PC-9 (cell line): ENCODE measurements at regions not wholly inside any gene's neighbourhood (a gene's known extent, or its start where the extent isn't known, plus 50 kb on each side); places are given as distances from the start of the nearest gene placed in this dataset.

ENCODE experiments used
- BruUV-seq: library from RNA; stranded (reverse); fragments of 400-500 nt; replicated peaks from 2 replicates; lab custom pipeline; 2021; lab: Mats Ljungman, UMichigan
- CTCF ChIA-PET: fragments of 300-600 bp; sonication (Branson Sonifier 250); formaldehyde crosslinking; loops from one replicate; lab custom pipeline; 2022; ENCODE audit warnings: antibody characterized with exemption; lab: Charles Lee
- POLR2A ChIA-PET: fragments of 300-600 bp; sonication (Branson Sonifier 250); formaldehyde crosslinking; loops from one replicate; lab custom pipeline; 2022; ENCODE audit warnings: antibody characterized with exemption; ENCODE audit not compliant: unreplicated experiment; lab: Charles Lee
- DNase-seq, 2 experiments: peaks; one replicate each; pipeline versions ENCODE4 v3.0.0 to v3.0.0-alpha.2; 2015 to 2022; ENCODE audit warnings: mixed read lengths in 1 of 2
- H2AFZ ChIP-seq: fragments of 200-600 bp; sonication (generic); 2 replicates; pipeline ENCODE4 v1.8.1; 2017; ENCODE audit warnings: antibody characterized with exemption
- H3F3A ChIP-seq: fragments of 200-600 bp; sonication (generic); 2 replicates; pipeline ENCODE4 v1.8.1; 2017; ENCODE audit warnings: antibody characterized with exemption, mild to moderate bottlenecking, low read depth; ENCODE audit not compliant: insufficient read depth
- H3K27ac ChIP-seq: fragments of 200-600 bp; sonication (generic); 2 replicates; pipeline ENCODE4 v1.6.1; 2016; ENCODE audit warnings: mixed run types
- H3K27me3 ChIP-seq: fragments of 200-600 bp; sonication (generic); 2 replicates; pipeline ENCODE4 v1.6.1; 2016; ENCODE audit warnings: low read depth, mixed run types; ENCODE audit not compliant: insufficient read depth
- H3K36me3 ChIP-seq: fragments of 200-600 bp; sonication (generic); 2 replicates; pipeline ENCODE4 v1.6.1; 2016; ENCODE audit warnings: low read depth, mixed run types
- H3K4me1 ChIP-seq: fragments of 200-600 bp; sonication (generic); replicated peaks from 2 replicates; pipeline ENCODE4 v1.6.1; 2016; ENCODE audit warnings: mixed run types; ENCODE audit not compliant: insufficient read depth
- H3K4me2 ChIP-seq: fragments of 200-600 bp; sonication (generic); 2 replicates; pipeline ENCODE4 v1.6.1; 2017; ENCODE audit warnings: mixed run types
- H3K4me3 ChIP-seq: fragments of 200-600 bp; sonication (generic); 2 replicates; pipeline ENCODE4 v1.6.1; 2016; ENCODE audit warnings: mixed run types
- H3K79me2 ChIP-seq: fragments of 200-600 bp; sonication (generic); 2 replicates; pipeline ENCODE4 v1.6.1; 2017; ENCODE audit warnings: low read depth, mixed run types
- H3K9me2 ChIP-seq: fragments of 200-600 bp; sonication (generic); 2 replicates; pipeline ENCODE4 v1.8.1; 2017; ENCODE audit warnings: mild to moderate bottlenecking; ENCODE audit not compliant: insufficient read depth
- H3K9me3 ChIP-seq: fragments of 200-600 bp; sonication (generic); 2 replicates; pipeline ENCODE4 v1.8.1; 2016; ENCODE audit warnings: low read depth; ENCODE audit not compliant: insufficient read depth
- H4K20me1 ChIP-seq: fragments of 200-600 bp; sonication (generic); 2 replicates; pipeline ENCODE4 v1.8.1; 2017; ENCODE audit not compliant: insufficient read depth
- CTCF ChIP-seq: fragments of 200-600 bp; sonication (generic); conservative IDR thresholded peaks from 2 replicates; pipeline ENCODE4 v1.6.1; 2017; ENCODE audit warnings: mixed run types, antibody characterized with exemption, mild to moderate bottlenecking, moderate library complexity
- EZH2 ChIP-seq: fragments of 200-600 bp; sonication (generic); IDR thresholded peaks from 2 replicates; pipeline ENCODE4 v1.8.0; 2017; ENCODE audit warnings: antibody characterized with exemption, low read depth
- intact Hi-C: fragments of 100-400 bp; cut with micrococcal nuclease; formaldehyde crosslinking; loops from one replicate; pipeline ENCODE4 v1.10.0; 2022; ENCODE audit not compliant: unreplicated experiment

DNA sequence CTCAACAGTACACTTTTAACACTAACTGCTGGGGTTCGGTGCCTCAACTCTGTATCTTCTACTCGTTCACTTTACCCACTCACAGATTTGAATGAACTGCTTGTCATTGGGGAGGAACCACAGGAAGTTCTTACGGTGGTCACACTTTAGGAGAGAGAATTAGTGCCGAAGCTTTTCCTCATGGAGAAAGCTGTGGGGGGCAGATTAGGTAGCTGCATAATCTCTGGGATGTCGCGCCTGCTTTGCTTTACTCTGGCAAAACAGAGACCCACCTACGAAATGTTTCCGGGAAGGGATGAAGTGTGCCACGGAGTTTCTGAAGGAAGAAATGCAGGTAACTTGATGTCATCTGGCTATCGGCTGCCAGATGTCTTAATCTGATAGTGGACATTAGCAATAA lies 949.7 kb upstream of the TENM3 start:
- Histone ChIP-seq H3K4me3 (no peak overlapping the region), H3K27ac (no peak overlapping the region), H3K9me3 (no peaks in the 10 kb centered on the region), H3K9me2 (no peaks in the 10 kb centered on the region), H2AFZ (no peak overlapping the region), H3K4me2 (no peak overlapping the region), H3K27me3 (peaks cover 10% of the 10 kb centered on the region; the same call in 1 of the 2 replicates), H3F3A (no peaks in the 10 kb centered on the region), H4K20me1 (no peaks in the 10 kb centered on the region), H3K79me2 (no peaks in the 10 kb centered on the region), H3K36me3 (no peaks in the 10 kb centered on the region), H3K4me1 (no peaks in the 10 kb centered on the region)
- no TSS peak for BruUV-seq
- intact Hi-C loops: no loop called here
- CTCF ChIA-PET: no interaction called here
- DNase-seq: no peak
- TF ChIP-seq CTCF: no peak
- TF ChIP-seq EZH2: no peak
- POLR2A ChIA-PET: no interaction called here

DNA sequence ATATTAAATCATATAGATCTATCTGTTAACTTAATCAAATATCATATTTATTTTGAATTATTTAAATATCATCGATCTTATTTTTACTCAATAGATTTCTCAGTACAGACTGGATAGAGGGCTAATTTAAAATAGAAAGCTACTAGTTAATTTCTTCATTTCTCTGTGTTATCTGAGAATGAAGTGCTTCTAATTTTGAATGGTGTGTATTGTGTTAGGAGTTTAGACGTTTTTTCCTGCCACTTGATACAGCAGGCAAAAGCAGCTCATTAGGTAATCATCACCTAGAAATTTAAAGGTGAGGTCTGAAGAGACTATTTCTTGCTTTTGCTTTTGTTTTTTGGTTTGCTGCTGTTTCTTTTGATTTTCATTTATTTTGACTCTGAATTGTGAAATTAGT lies 948.8 kb upstream of the TENM3 start:
- Histone ChIP-seq H2AFZ (no peak overlapping the region), H3F3A (no peaks in the 10 kb centered on the region), H4K20me1 (no peaks in the 10 kb centered on the region), H3K9me2 (no peaks in the 10 kb centered on the region), H3K4me3 (no peak overlapping the region), H3K4me2 (no peak overlapping the region), H3K4me1 (no peaks in the 10 kb centered on the region), H3K27me3 (peaks cover 10% of the 10 kb centered on the region; the same call in 1 of the 2 replicates), H3K79me2 (no peaks in the 10 kb centered on the region), H3K27ac (no peak overlapping the region), H3K36me3 (no peaks in the 10 kb centered on the region), H3K9me3 (no peaks in the 10 kb centered on the region)
- CTCF ChIA-PET: no interaction called here
- POLR2A ChIA-PET: no interaction called here
- TF ChIP-seq EZH2: no peak
- no peak for DNase-seq
- no TSS peak for BruUV-seq
- intact Hi-C loops: no loop called here

- no peak for TF ChIP-seq EZH2
- peak; percentile 67 for TF ChIP-seq CTCF
- Histone ChIP-seq H2AFZ (no peak overlapping the region), H3K4me2 (no peak overlapping the region), H3K36me3 (no peaks in the 10 kb centered on the region), H4K20me1 (no peaks in the 10 kb centered on the region), H3F3A (no peaks in the 10 kb centered on the region), H3K9me2 (no peaks in the 10 kb centered on the region), H3K79me2 (no peaks in the 10 kb centered on the region), H3K27me3 (no peaks in the 10 kb centered on the region), H3K4me3 (no peak overlapping the region), H3K27ac (no peak overlapping the region), H3K9me3 (no peaks in the 10 kb centered on the region), H3K4me1 (no peaks in the 10 kb centered on the region)
- intact Hi-C loops: loop anchor here (5.0 to 10.0 kb wide), 2 partner anchors 1503 to 1620 kb away; no protein-coding TSS in a partner anchor
- peak in 1 of 2 experiments; percentile 20 for DNase-seq
- ChIA-PET POLR2A (no interaction called here), CTCF (interaction anchor here (0.6 kb wide), 1 partner anchor 352 kb away, joined by 3 read pairs; no protein-coding TSS in a partner anchor)
- BruUV-seq: no TSS peak
Measured at GRCh38 chr4:181301735-181302710, 941.2 kb upstream of the TENM3 start.
